ENCODE measurements at regions not wholly inside any gene's neighbourhood (a gene's known extent, or its start where the extent isn't known, plus 50 kb on each side); places are given as distances from the start of the nearest gene placed in this dataset.

- no peak for TF ChIP-seq ZNF586 (CRISPR knock-in tag; conservative IDR thresholded peaks at IDR 0.05)
- no peak for TF ChIP-seq CCAR2 (IDR thresholded peaks at IDR 0.05; ENCODE audit: low read depth, low read length)
- TF ChIP-seq, protein P1, sequence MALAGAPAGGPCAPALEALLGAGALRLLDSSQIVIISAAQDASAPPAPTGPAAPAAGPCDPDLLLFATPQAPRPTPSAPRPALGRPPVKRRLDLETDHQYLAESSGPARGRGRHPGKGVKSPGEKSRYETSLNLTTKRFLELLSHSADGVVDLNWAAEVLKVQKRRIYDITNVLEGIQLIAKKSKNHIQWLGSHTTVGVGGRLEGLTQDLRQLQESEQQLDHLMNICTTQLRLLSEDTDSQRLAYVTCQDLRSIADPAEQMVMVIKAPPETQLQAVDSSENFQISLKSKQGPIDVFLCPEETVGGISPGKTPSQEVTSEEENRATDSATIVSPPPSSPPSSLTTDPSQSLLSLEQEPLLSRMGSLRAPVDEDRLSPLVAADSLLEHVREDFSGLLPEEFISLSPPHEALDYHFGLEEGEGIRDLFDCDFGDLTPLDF (CRISPR knock-in tag; IDR thresholded peaks at IDR 0.05): no peak
- no peak; the same call in 1 of the 2 replicates for TF ChIP-seq ZNF316 (IDR thresholded peaks at IDR 0.05)
- no peak for TF ChIP-seq BRCA1 (IDR thresholded peaks at IDR 0.05)
- no peak for TF ChIP-seq BRCA1 (CRISPR knock-in tag; IDR thresholded peaks at IDR 0.05)
- no peak for TF ChIP-seq MBD1 (CRISPR knock-in tag; IDR thresholded peaks at IDR 0.05)
These were observed 95.3 kb downstream of the SLC17A6 start (continued) for GRCh38 chr11:22433517-22433916.

- Histone ChIP-seq H3K36me3 (ENCODE audit: control insufficient read depth, insufficient read depth, low read length) (no peaks in the 10 kb centered on the region), H2AFZ (ENCODE audit: low read depth, low read length) (no peak overlapping the region), H3K4me2 (ENCODE audit: insufficient read depth, low read length) (no peak overlapping the region), H3K79me2 (ENCODE audit: control insufficient read depth, insufficient read depth, low read length) (no peaks in the 10 kb centered on the region), H3K9me3 (replicated peaks; ENCODE audit: control insufficient read depth, insufficient read depth, low read depth, low read length) (no peaks in the 10 kb centered on the region; the same call in 1 of the 2 replicates), H3K27ac (ENCODE audit: extremely low read depth, low read depth, low read length) (no peak overlapping the region), H3K4me1 (replicated peaks in 1 of 2; ENCODE audit: control insufficient read depth in 2 of 2, insufficient read depth in 2 of 2, low read length in 2 of 2) (peaks cover 0 to 4% of the 10 kb centered on the region in 2 experiments; a peak in 1 of 5 replicates), H3K4me3 (no peak overlapping the region), H3K27me3 (ENCODE audit: control insufficient read depth in 2 of 2, insufficient read depth in 2 of 2, low read length in 2 of 2) (no peaks in the 10 kb centered on the region), H3K9me1 (ENCODE audit: control insufficient read depth, insufficient read depth, low read length) (no peaks in the 10 kb centered on the region), H3K9ac (ENCODE audit: insufficient read depth in 1 of 2, low read depth in 2 of 2, low read length in 2 of 2) (no peak overlapping the region), H4K20me1 (replicated peaks; ENCODE audit: control insufficient read depth, insufficient read depth, low read length) (no peaks in the 10 kb centered on the region)
- BruUV-seq (replicated peaks): no TSS peak
- CTCF ChIA-PET (ENCODE audit: low intra/inter-chr PET ratio): no interaction called here
- intact Hi-C loops (cut with micrococcal nuclease): no loop called here
- POLR2A ChIA-PET: no interaction called here
- FAIRE-seq (no peak), ATAC-seq (no peak), DNase-seq (ENCODE audit: extremely low read depth in 1 of 4, low spot score in 3 of 4) (no peak)
- 0% methylated on average over 5 of the region's 5 CpGs for WGBS (ENCODE audit: insufficient coverage, low coverage, missing lambda C conversion rate)
- in situ Hi-C loops (cut with MboI): no loop called here
- TF ChIP-seq TCF7L2 (IDR thresholded peaks at IDR 0.05; ENCODE audit: low read depth, low read length) (no peak), ZKSCAN1 (IDR thresholded peaks at IDR 0.05; ENCODE audit: low read depth, low read length) (no peak), ZNF239 (CRISPR knock-in tag; IDR thresholded peaks at IDR 0.05) (no peak), KAT7 (CRISPR knock-in tag; IDR thresholded peaks at IDR 0.05; ENCODE audit: borderline replicate concordance) (no peak), SOX6 (IDR thresholded peaks at IDR 0.05) (no peak), ZNF589 (CRISPR knock-in tag; IDR thresholded peaks at IDR 0.05; ENCODE audit: low read depth) (no peak), ZNF165 (CRISPR knock-in tag; IDR thresholded peaks at IDR 0.05; ENCODE audit: borderline replicate concordance) (no peak), RBM34 (IDR thresholded peaks at IDR 0.05; ENCODE audit: borderline replicate concordance, insufficient read depth, low read length) (no peak), ARID3B (CRISPR knock-in tag; IDR thresholded peaks at IDR 0.05; ENCODE audit: borderline replicate concordance) (no peak), GABPB1 (CRISPR knock-in tag; IDR thresholded peaks at IDR 0.05) (no peak), KDM5B (IDR thresholded peaks at IDR 0.05; ENCODE audit: insufficient replicate concordance, low read depth, low read length) (no peak)
- TF ChIP-seq, protein P2, sequence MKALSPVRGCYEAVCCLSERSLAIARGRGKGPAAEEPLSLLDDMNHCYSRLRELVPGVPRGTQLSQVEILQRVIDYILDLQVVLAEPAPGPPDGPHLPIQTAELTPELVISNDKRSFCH (CRISPR knock-in tag; IDR thresholded peaks at IDR 0.05): no peak
- TF ChIP-seq, protein P2 (tag; IDR thresholded peaks at IDR 0.05): no peak
These were observed 94.9 kb downstream of the SLC17A6 start for GRCh38 chr11:22433094-22433455.
